GM12872 (cell line): ENCODE measurements at regions not wholly inside any gene's neighbourhood (a gene's known extent, or its start where the extent isn't known, plus 50 kb on each side); places are given as distances from the start of the nearest gene placed in this dataset.

Source experiments
- TF ChIP-seq, protein P1 (sequence below): IDR thresholded peaks from 3 replicates; pipeline ENCODE4 v1.5.1; 2011; ENCODE audit warnings: low read depth, mild to moderate bottlenecking, low read length, moderate library complexity; ENCODE audit not compliant: insufficient read depth

DNA sequence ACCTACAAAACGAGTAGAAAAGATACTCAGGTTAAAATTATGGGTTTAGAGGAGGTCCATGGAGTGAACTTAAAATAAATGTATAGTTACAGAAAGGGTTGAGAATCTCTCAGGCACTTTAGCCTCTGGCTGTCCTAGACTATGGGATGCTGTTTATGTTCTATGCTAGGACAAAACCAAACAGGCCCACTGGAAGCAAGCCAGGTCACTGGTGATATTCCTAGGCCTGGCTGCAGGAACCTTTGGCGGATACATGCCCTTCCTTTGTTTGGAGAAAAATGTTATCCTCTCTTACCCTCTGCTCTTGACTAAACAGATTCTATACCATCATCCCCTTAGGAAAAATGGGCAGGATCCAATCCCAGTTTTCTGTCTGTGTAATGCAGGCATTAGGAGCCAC is 90.7 kb upstream of the DUSP10 start:
- TF ChIP-seq, protein P1, sequence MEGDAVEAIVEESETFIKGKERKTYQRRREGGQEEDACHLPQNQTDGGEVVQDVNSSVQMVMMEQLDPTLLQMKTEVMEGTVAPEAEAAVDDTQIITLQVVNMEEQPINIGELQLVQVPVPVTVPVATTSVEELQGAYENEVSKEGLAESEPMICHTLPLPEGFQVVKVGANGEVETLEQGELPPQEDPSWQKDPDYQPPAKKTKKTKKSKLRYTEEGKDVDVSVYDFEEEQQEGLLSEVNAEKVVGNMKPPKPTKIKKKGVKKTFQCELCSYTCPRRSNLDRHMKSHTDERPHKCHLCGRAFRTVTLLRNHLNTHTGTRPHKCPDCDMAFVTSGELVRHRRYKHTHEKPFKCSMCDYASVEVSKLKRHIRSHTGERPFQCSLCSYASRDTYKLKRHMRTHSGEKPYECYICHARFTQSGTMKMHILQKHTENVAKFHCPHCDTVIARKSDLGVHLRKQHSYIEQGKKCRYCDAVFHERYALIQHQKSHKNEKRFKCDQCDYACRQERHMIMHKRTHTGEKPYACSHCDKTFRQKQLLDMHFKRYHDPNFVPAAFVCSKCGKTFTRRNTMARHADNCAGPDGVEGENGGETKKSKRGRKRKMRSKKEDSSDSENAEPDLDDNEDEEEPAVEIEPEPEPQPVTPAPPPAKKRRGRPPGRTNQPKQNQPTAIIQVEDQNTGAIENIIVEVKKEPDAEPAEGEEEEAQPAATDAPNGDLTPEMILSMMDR: no peak

DNA sequence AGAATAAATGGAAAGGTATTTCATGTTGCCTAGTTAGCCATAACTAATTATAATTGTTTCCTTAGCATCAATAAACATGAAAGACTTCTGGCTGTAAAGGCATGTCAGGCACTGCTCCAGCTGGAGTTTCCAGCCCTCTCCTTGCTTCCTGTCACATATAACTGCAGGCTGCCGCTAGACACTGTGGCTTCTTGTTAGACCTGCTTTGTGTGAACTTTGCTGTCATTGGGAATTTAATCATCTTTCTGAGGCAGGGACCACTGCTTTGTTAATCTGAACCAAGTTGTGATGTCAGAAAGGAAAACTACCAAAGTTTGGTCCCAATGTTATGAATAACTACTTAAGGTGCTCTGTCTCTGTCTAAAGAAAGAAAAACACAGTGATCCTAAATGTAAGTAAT is 90.3 kb upstream of the DUSP10 start:
- TF ChIP-seq, protein P1: no peak

DNA sequence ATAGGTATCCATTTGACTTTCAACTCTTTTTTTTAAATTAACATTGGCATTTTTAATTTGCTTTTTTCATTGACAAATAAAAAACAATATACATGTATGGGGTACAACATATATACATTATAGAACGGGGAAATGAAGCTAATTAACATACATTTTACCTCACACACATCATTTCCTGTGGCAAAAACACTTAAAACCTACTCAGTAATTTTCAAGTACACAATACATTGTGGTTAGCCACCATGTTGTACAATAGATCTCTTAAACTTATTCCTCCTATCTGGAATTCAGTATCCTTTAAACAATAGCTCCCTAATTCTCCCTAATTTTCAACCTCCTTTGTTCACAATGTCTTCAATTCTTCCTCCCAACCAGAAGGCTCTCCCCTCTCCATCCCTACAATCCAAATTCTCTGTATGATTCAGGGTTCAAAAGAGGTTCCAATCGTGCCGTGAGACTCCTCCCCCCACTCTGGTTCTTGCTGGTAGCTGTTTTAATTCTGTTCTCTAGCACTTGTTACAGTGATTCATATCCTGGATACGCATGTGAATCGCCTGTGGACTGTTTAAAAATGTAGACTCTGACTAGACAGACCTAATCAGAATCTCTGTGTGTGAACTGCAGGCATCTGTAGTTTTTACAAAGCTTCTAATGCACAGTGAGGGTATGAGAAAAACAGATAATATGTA is 87.6 kb upstream of the DUSP10 start:
- TF ChIP-seq, protein P1: no peak

DNA sequence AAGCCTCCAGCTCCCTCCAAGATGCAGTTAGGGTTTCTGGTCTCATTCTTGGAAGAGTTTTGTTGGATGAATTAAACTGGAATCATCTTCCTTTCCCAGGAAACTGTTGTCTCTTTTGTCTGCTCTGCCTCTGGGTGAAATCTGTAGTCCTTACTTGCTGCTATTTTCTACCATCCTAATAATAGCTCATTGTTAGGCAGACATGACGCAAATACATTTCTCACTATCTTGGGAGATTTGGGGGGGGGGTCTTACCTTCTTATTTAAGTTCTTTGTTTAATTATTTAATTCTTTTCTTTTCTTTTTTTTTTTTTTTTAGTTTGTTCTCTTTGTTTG is 85.4 kb upstream of the DUSP10 start:
- TF ChIP-seq, protein P1: no peak

DNA sequence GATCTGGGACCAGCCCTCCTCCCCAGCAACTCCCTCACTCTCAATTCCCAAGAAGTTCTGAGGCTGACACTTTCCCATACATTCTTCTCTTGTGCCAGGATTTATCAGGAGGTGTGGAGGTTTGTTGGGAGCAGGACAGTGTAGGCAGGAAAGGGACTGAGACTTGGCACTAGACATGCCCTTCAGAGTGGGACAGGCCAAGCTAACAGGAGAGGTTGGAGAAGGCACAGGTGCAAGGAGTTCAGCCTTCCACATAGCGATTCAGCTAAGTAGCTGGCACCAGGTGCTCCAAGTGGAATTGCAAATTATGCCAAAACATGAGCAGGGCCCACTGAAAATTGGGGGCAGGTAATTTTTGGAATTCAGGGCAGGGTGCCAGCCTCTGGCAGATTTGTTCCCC is 83.0 kb upstream of the DUSP10 start:
- TF ChIP-seq, protein P1: no peak

DNA sequence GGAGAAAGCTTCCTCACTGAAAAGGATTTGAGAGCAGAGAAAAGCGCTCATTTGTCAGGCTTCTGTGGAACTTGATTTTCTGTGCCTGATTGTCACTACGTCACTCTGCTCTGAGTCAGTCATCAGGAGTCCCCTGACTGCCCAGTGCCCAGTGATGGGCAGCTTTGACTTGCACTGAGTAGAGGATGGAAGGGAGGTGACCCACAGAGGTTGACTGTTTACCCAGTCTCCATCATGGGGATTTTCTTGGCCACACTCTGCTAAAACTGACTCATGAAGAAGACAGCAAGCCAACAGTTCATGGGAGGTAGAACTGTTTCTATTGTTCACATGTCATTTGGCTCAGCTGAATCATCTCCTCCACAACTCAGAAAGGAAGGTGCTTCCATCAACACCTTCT is 82.1 kb upstream of the DUSP10 start:
- TF ChIP-seq, protein P1: no peak

DNA sequence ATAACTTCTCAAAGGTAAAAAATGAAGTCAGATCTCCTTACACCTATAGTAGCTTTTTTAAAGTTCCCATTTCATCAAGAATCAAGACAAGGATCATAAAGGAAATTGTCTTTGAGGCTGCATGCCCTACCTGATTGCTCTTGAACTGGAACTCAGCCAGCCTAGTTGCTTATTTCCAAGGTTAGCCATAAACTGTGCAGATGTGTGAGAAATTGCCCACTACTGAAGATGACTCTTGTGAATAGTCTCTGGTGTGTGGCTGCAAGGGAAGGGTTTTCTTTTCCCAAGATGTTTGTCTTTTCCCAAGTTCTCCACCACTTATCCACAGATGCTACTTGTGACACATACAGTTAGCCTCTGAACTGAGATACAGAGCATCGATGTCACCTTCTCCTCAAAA is 81.7 kb upstream of the DUSP10 start:
- TF ChIP-seq, protein P1: no peak
